HG03139 (cell line): ENCODE measurements at regions not wholly inside any gene's neighbourhood (a gene's known extent, or its start where the extent isn't known, plus 50 kb on each side); places are given as distances from the start of the nearest gene placed in this dataset.
"Not testable (repeated sequence)": the region's sequence is repeated elsewhere in the genome, so short reads cannot be mapped to it uniquely, and the experiment has no call there.

Experiments used
- ATAC-seq: cut with Tn5 transposase; IDR thresholded peaks from one replicate; pipeline ENCODE4 v1.9.1; 2021; ENCODE audit not compliant: unreplicated experiment

DNA sequence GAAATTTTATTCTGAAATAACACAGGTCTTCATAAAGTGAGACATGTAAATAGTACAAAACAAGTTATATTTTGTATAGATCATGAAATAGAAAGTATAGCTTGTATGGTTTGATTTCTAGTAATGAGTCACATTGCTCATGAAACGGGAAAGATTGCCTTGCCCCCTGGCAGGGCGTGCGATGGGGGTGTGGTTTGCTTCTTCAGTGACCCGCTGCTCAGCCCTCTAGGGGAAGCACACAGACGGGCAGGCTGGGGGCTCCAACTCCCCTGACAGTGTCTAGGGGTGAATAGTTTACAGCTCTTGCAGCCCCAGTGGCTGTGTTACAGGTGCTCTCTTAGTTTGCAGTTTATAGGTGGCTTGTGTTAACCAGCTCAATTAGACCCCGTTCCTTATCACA, 170.5 kb upstream of the RGS17 start:
- no peak for ATAC-seq

DNA sequence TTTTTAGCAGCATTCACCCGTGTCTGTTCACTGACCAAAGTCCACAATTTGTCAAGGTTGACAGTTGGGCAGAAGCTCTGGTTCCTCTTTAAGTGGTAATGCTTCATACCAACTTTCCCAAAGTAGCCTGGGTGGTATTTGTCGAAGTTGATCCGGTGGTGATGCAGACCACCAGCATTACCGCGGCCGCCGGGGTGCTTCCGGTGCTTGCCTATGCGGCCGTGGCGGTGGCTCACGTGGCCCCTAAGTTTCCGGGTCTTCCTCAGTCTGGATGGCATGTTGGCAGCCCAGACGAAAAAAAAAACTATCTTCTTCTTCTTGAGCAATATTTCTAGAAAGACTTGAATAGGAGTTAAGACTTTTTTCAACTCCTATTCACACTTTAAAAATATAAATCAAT, 151.4 kb upstream of the RGS17 start:
- not testable (repeated sequence) for ATAC-seq

DNA sequence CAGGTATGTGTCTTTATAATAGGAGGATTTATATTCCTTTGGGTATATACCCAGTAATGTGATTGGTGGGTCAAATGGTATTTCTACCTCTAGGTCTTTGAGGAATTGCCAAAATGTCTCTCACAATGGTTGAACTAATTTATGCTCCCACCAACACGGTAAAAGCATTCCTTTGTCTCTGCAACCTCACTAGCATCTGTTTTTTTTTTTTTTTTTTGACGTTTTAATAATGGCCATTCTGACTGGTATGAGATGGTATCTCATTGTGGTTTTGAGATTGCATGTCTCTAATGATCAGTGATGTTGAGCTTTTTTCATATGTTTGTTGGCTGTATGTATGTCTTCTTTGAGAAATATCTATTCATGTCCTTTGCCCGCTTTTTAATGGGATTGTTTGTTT, 144.9 kb upstream of the RGS17 start:
- no peak for ATAC-seq

DNA sequence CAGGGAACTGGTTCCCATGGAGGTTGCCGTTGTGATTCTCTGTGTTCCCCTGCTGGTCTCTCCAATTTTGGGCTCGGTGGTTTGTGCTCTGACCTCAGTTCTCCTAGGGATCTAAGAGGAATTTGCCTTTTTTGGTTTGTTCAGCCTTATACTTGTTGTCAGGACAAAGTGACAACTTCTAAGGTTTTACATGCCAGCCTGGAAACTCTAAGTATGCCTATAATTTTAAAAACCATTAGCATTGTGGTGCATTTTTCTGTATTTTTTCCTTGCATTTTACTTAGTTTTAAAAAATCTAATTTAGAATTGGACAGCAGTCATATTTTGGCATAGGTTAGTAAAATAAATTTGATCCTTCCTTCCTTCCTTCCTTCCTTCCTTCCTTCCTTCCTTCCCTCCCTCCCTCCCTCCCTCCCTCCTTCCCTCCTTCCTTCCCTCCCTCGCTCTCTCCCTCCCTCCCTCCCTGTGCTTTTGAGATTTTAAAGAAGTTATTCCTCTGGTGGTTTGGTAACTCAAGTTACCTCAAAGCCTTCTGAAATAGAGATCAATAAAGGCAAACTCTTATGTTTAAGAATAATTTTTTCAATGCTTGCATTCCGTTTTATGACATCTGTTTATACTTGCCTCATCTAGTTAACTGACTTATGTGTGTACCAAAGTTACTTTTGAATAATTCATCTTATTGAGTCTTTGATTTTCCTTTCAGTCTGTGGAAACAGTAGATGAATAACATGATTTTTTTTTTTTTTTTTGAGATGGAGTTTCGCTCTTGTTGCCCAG, 141.3 kb upstream of the RGS17 start:
- no peak for ATAC-seq

DNA sequence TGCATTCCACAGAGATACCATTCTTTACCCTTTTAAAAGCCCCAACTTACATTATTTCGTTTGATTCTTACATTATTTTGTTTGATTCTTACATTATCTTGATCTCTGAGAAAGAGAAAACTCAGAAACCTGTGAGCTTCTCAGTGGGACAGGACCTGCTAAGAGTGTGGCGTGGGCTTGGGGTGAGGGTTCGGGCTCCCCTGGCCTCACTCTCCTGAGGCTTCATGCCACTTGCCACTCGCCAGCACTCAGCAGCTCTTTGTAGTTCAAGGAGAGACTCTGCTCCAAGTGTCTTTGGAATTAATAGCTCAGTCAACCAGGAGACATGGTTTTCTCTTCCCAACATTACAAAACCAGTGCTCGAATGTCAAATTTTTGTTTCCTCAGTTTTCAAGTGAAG, 132.4 kb upstream of the RGS17 start:
- ATAC-seq = no peak

DNA sequence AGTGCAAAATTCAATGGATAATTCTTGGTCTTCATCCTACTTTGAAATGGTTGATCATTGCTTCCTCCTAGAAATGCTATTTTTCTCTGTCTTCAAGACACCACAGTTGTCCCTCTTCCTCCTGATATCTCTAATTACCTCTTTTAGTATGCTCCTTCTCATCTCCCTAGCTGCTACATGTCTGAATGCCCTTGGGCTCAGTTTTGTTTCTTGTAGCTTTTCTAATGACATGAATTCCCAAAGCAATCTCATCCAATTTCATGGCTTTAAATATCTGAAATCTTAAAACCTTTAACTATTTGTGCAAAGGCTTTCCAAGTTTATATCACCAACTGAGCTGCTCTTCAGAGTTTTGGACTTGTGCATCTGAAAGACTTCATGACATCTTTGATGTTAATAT, 120.2 kb upstream of the RGS17 start:
- no peak for ATAC-seq

DNA sequence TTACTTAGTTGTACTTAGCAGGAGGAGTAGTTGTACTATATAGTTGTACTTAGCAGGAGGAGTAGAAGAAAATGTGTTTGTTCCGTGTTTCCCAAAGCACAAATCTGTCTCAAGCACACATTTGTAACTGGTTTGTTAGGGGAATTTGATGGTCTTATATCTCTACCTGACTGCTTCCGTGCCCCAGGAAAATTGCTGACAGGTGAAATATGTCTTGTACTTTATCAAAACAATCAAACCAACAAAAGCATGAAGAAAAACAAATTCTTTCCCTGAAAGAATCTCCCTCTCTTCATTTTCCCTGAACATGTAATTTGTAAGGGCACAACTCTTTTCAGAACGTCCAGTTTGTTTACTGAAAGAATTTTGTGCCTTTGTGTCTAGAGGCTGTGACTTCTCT, 106.6 kb upstream of the RGS17 start:
- no peak for ATAC-seq

DNA sequence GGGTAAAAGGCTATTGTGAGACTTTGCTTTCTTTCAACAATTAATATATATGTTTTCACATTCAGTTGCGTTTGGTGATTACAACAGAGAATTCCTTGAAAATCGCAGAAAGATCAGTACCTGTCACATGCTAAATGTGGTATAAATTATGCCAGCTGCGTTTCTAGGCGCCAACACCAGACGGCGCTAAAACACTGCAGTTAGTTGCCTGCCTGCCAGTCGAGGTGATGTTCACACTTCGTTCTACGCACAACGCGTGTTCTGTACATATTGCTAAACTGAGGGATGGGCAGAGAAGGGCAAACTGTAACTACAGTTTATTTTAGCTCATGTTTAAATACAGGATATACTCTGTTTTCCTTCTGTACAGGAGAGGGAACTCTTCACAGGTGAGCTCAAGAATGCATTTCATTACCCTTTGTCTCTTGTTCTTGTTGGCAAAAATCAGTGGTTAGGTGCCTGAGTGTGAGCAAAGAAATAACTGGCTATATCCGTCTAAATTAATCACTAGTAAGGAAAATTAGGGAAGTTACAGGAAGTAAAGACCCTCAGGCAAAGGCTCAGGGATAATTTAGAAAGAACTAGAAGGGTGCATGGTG, 100.1 kb upstream of the RGS17 start:
- ATAC-seq = no peak

DNA sequence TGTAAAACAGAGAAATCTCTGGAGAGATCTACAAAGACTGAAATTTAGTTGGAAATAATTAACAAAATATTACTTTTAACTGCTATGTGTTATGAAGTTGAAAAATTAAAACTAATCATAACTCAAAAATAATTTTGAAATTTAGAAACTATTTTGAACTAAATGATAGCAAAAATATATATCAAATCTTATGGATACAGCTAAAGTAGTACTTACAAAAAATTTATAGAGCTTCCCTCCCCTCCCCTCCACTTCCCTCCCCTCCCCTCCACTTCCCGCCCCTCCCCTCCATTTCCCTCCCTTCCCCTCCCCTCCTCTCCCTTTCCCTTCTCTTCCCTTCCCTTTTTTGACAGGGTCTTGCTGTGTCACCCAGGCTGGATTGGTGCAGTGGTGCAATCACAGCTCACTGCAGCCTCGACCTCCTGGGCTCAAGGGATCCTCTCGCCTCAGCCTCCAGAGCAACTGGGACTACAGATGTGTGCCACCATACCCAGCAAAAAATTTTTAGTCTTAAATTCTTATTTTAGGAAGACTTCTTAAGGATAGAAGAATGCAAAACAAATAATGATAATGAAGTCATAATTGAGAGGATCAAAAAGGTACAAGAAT, 87.2 kb upstream of the RGS17 start:
- no peak for ATAC-seq

DNA sequence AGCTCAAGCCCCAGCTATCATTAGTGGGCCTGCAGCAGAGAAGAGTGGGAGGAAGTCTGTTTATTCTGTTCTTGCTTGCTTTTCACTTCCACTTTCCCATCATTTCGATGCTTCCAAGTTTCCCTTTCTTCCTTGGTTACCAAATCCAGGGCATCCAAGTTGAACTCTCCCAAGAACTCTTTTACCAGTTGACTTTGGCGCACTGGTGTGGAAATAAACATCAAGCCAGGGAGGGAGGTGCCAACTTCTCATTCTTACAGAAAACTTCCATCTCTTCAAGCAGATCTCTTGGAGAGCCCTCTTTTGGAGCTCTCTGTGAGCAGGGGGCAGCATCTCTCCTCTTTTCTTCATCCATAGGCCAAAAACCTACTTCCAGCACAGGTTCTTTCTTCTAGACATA, 85.7 kb upstream of the RGS17 start:
- ATAC-seq = no peak

DNA sequence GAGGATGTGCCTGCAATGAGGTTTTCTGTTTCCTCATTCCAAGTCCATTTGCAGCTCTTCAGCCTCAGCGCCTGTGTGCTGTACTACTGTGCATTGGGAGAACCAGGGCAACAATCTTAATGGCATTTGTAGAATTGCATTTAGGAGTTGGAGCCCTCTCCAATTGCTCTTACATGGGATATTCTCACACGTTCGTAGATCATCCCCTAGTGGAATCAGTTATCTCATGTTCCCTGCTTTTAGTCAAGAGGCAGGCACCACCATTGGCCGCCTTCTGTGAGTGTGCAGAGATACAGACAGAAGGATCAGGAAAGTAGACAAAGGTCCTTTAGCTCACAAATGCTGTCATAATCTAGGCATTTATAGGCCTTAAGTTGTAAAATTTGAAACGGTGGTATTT, 84.2 kb upstream of the RGS17 start:
- no peak for ATAC-seq

DNA sequence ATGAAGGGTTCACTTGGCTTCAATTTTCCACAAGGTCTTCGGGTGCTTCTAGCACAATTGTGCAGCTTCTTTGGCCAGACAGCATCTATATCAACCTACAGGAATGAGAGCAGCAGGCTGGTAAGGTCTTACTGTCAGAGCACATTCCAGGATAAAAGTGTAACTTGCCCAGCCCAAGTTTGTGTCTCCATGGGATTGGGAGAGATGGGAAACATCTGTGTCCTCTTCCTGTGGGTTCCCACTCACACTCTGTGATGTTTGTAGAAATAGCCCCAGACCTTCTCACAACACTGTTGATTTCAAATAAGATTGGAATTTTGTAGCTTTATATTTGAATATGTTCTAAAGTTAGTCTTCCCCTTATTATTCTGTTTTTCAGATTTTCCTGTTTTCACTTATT, 83.4 kb upstream of the RGS17 start:
- ATAC-seq = no peak

DNA sequence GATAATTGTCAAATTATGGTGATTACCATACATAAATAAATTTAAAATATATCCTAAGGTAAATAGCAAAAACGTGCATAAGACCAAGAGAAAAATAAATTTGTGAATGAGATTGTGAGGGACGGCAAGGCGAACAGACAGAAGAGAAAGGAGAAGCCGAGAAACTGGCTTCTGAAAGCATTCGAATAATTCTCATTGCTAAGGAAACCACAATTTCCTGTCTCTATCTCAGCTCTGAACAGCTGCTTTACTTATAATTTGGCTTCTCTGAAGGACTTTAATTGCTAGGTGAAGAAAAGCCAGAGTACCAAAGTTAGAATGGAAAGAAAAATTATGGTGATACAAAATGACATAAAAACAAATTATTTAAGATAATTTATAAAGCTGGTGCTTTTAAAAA, 79.0 kb upstream of the RGS17 start:
- peak; percentile 93 for ATAC-seq

DNA sequence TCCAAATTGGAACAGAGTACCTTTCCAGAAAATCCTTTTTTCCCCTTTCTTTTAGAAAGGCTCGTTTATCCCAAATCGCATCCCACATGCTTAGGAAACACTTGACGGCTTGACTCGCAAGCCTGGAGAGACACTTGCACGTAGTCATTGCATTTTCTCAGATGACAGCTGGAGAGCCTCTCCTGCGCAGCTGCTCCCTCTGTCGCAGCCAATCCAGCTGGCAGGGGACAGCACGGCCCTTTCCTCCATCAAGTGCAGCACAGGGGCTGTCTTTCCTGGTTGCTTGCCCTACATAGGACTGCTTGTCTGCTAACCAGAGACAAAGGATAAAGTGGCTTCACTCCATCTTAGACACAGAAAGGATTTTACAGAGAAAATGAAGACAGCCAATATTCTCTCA, 77.6 kb upstream of the RGS17 start:
- ATAC-seq = no peak

DNA sequence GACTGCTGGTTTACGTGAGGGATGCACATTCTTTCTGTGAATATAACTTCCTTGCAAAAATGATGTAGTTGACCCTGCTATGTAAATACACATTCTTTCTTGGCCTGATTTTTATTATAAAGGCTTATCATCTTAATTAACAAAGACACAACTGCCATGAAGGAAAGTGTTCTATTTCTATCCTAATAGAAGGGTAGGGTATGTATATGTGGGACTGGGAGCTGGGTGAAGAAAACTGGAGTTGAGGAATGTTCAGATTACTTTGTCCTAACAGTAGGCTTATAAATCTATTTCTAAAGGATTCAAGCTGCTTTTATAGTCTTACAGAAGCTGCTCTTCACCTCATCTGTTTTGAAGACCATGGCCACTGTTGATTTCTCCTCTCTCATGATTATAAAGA, 76.5 kb upstream of the RGS17 start:
- ATAC-seq = no peak

DNA sequence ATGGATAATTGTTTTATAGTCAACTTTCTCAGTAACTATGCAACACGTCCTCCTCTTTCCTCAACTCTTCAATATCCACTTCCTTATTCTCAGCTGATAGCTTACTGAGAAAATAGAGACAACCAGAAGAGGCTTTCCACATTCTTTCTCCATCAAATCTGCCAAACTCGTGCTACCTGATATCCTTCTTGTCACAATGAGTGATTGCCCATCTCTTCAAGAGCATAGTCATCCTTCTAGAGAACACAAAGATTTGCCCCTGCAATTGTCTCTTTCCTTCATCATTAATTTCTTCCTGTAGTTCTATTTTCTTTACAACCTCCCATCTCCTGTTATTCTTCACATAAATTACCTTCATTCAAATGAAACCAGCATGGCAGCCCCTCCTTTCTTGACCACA, 75.9 kb upstream of the RGS17 start:
- ATAC-seq = no peak

DNA sequence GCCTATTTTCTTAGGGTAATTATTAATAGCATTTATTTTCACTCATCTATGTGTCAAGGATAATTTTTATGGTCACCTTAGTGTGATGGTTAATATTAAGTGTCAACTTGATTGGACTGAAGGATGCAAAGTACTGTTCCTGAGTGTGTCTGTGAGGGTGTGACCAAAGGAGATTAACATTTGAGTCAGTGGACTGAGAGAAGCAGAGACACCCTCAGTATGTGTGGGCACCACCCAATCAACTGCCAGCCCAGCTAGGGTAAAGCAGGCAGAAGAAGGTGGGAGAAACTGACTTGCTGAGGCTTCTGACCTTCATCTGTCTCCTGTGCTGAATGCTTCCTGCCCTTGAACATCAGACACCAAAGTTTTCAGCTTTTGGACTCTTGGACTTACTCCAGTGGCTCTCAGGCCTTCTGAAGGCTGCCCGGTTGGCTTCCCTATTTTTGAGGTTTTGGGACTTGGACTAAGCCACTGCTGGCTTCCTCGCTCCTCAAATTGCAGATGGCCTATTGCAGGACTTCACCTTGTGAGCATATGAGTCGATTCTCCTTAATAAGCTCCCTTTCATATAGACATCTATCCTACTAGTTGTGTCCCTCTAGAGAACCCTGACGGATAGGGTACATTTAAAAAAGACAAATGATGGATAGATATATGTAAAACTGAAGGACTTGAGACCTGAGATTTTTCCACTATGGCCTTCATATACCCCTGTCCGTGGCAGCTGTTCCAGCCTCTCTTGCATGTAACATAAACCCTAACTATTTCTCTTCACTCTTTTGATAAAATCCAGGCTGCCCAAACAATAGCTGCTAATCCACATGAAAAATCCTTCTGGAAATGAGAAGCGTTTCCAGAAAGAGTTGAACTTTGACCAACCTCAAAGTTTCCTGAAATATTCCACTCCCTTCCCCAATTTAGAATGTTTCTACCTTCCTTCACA, 62.1 kb upstream of the RGS17 start:
- ATAC-seq = no peak

DNA sequence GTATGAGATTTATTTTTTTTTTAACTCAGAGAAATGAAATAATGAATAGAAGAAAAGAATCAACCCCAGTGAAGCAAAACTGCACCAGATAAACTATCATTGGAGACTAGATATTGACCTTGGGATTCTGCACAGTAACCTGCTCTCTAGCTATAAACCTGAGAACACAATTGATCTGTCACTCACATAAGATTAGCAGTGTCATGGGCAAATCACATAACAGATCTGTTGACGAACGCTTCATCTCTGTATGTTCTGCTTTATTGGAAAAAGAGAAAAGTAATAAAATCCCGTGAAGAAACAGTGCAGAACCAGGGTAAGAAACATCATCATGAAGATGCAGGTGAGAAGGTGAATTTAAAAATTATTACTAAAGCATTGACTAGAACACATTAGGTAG, 52.8 kb upstream of the RGS17 start:
- ATAC-seq = no peak
